Prostate gland (tissue), 2 donors: ENCODE measurements at regions not wholly inside any gene's neighbourhood (a gene's known extent, or its start where the extent isn't known, plus 50 kb on each side); places are given as distances from the start of the nearest gene placed in this dataset.

Experiments used
- POLR2A ChIP-seq: fragments of 450-650 bp; IDR thresholded peaks from one replicate; pipeline ENCODE4 v1.6.1; 2016; ENCODE audit warnings: antibody characterized with exemption, mild to moderate bottlenecking
- TF ChIP-seq, protein P1 (sequence below), 4 experiments: fragments of 200-600 bp in 2 of 4; fragments of 450-650 bp in 2 of 4; sonication (generic) in 2 of 4; IDR thresholded peaks; 1 replicate in 3 of 4; 2 replicates in 1 of 4; pipeline ENCODE4 v1.5.1; 2016 to 2019; ENCODE audit warnings: antibody characterized with exemption in 4 of 4, mild to moderate bottlenecking in 2 of 4, moderate library complexity in 2 of 4

DNA sequence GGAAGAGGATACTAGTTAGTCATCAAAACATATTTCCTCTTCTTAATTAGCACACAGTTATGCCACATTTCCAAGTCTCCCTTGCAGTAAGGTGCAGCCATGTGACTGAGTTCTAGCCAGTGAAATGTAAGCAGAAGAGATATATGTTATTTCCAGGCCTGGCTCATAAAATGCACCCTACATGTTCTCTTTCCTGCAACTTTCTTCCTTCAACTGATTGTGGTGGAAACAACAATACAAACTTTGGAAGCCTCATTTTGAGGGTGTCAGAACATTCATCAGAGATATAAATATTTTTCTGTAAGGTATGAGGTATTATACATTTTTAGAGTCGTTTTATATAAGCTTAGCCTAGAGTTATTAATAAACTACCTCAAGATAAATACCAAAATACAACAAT lies 110.9 kb upstream of the PDE7B start:
- TF ChIP-seq, protein P1, sequence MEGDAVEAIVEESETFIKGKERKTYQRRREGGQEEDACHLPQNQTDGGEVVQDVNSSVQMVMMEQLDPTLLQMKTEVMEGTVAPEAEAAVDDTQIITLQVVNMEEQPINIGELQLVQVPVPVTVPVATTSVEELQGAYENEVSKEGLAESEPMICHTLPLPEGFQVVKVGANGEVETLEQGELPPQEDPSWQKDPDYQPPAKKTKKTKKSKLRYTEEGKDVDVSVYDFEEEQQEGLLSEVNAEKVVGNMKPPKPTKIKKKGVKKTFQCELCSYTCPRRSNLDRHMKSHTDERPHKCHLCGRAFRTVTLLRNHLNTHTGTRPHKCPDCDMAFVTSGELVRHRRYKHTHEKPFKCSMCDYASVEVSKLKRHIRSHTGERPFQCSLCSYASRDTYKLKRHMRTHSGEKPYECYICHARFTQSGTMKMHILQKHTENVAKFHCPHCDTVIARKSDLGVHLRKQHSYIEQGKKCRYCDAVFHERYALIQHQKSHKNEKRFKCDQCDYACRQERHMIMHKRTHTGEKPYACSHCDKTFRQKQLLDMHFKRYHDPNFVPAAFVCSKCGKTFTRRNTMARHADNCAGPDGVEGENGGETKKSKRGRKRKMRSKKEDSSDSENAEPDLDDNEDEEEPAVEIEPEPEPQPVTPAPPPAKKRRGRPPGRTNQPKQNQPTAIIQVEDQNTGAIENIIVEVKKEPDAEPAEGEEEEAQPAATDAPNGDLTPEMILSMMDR (IDR thresholded peaks at IDR 0.05) = no peak
- TF ChIP-seq POLR2A = no peak
